ENCODE measurements at regions not wholly inside any gene's neighbourhood (a gene's known extent, or its start where the extent isn't known, plus 50 kb on each side); places are given as distances from the start of the nearest gene placed in this dataset.

- TF ChIP-seq CTCF (IDR thresholded peaks at IDR 0.05; ENCODE audit: insufficient read depth, low read length) (no peak), POLR2AphosphoS5 (IDR thresholded peaks at IDR 0.05; ENCODE audit: low read depth) (no peak), SPI1 (IDR thresholded peaks at IDR 0.05; ENCODE audit: borderline replicate concordance, low read depth) (no peak), REST (IDR thresholded peaks at IDR 0.05; ENCODE audit: insufficient replicate concordance, low read depth) (no peak)
Observed at GRCh38 chr22:22167791-22168189, 76.8 kb upstream of the VPREB1 start.
